SU-DHL-6 (cell line): ENCODE measurements at regions not wholly inside any gene's neighbourhood (a gene's known extent, or its start where the extent isn't known, plus 50 kb on each side); places are given as distances from the start of the nearest gene placed in this dataset.

ENCODE experiments used
- H2AFZ ChIP-seq: fragments of 200-600 bp; sonication (generic); 2 replicates; pipeline ENCODE4 v1.6.1; 2014; ENCODE audit warnings: low read depth, mild to moderate bottlenecking, moderate library complexity, mixed read lengths, antibody characterized with exemption, low read length; ENCODE audit not compliant: severe bottlenecking
- H3F3A ChIP-seq: fragments of 200-600 bp; shearing (Covaris generic); 2 replicates; pipeline ENCODE4 v1.6.0; 2016; ENCODE audit warnings: antibody characterized with exemption, mild to moderate bottlenecking; ENCODE audit not compliant: insufficient read depth
- H3K27ac ChIP-seq: fragments of 200-600 bp; sonication (generic); 2 replicates; pipeline ENCODE4 v1.5.1; 2016; ENCODE audit warnings: low read depth, mild to moderate bottlenecking, low read length, moderate library complexity, mixed read lengths
- H3K27me3 ChIP-seq: fragments of 200-600 bp; sonication (generic), shearing (Covaris generic); 2 replicates; pipeline ENCODE4 v1.6.0; 2014; ENCODE audit warnings: mild to moderate bottlenecking, low read length
- H3K36me3 ChIP-seq: fragments of 200-600 bp; sonication (generic); 2 replicates; pipeline ENCODE4 v1.6.1; 2014; ENCODE audit warnings: mild to moderate bottlenecking, low read length, mixed read lengths
- H3K4me2 ChIP-seq: fragments of 300-600, 200-600 bp; shearing (Covaris generic), sonication (generic); 2 replicates; pipeline ENCODE4 v1.6.0; 2014; ENCODE audit warnings: low read length, low read depth, mild to moderate bottlenecking; ENCODE audit not compliant: poor library complexity, severe bottlenecking
- H3K4me3 ChIP-seq: fragments of 200-600 bp; sonication (generic); 2 replicates; pipeline ENCODE4 v1.5.1; 2014; ENCODE audit warnings: antibody characterized with exemption, low read length, mild to moderate bottlenecking, mixed read lengths; ENCODE audit not compliant: insufficient read depth, poor library complexity, severe bottlenecking
- H3K79me2 ChIP-seq: fragments of 200-600 bp; sonication (generic); 2 replicates; pipeline ENCODE4 v1.6.1; 2014; ENCODE audit warnings: mild to moderate bottlenecking, low read length, moderate library complexity; ENCODE audit not compliant: insufficient read depth
- H3K9ac ChIP-seq: fragments of 200-600 bp; sonication (generic); 2 replicates; pipeline ENCODE4 v1.7.0; 2014; ENCODE audit warnings: mild to moderate bottlenecking, low read length
- H3K9me2 ChIP-seq: fragments of 200-600 bp; sonication (generic); replicated peaks from 2 replicates; pipeline ENCODE4 v1.6.1; 2014; ENCODE audit warnings: low read length; ENCODE audit not compliant: insufficient read depth
- H3K9me3 ChIP-seq: fragments of 200-600 bp; sonication (generic); 2 replicates; pipeline ENCODE4 v1.6.1; 2014; ENCODE audit warnings: low read length, mixed read lengths; ENCODE audit not compliant: insufficient read depth
- H4K20me1 ChIP-seq: fragments of 200-600 bp; sonication (generic); 2 replicates; pipeline ENCODE4 v1.6.1; 2014; ENCODE audit warnings: low read depth, mild to moderate bottlenecking, antibody characterized with exemption, low read length, moderate library complexity, mixed read lengths
- EZH2phosphoT487 ChIP-seq: fragments of 200-600 bp; sonication (generic), shearing (Covaris generic); conservative IDR thresholded peaks from 2 replicates; pipeline ENCODE4 v1.6.1; 2018; ENCODE audit warnings: mild to moderate bottlenecking, antibody characterized with exemption, low read length, moderate library complexity, mixed read lengths
- TF ChIP-seq, protein P1 (sequence below): fragments of 200-600 bp; sonication (generic); IDR thresholded peaks from one replicate; pipeline ENCODE4 v1.5.1; 2017; ENCODE audit warnings: antibody characterized with exemption, mild to moderate bottlenecking, low read length, moderate library complexity; ENCODE audit not compliant: insufficient read depth, poor library complexity, severe bottlenecking

DNA sequence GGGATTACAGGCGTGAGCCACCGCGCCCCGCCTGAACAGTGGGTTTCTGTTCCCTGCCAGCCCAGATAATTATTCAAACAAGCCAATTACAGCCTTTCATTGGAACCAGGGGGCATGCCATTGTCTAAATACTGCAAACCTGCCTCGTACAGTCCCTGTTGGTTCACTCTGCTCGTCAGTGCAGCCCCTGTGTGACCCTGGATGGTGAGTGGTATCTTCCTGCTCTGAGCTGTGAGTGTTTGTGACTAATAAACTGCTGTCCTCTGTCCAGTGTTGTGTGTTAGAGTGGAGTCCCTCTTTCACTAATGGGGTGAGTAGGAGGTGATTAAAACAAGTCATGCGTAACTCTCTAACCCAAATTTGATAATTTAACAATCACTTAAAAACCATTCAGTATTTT lies 176.5 kb upstream of the FAM3C start:
- TF ChIP-seq, protein P1, sequence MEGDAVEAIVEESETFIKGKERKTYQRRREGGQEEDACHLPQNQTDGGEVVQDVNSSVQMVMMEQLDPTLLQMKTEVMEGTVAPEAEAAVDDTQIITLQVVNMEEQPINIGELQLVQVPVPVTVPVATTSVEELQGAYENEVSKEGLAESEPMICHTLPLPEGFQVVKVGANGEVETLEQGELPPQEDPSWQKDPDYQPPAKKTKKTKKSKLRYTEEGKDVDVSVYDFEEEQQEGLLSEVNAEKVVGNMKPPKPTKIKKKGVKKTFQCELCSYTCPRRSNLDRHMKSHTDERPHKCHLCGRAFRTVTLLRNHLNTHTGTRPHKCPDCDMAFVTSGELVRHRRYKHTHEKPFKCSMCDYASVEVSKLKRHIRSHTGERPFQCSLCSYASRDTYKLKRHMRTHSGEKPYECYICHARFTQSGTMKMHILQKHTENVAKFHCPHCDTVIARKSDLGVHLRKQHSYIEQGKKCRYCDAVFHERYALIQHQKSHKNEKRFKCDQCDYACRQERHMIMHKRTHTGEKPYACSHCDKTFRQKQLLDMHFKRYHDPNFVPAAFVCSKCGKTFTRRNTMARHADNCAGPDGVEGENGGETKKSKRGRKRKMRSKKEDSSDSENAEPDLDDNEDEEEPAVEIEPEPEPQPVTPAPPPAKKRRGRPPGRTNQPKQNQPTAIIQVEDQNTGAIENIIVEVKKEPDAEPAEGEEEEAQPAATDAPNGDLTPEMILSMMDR: no peak
- no peak for TF ChIP-seq EZH2phosphoT487
- H3K9me3 ChIP-seq: no peaks in the 10 kb centered on the region
- H3K9me2 ChIP-seq: no peaks in the 10 kb centered on the region
- H3K4me2 ChIP-seq: no peak overlapping the region
- H4K20me1 ChIP-seq: no peaks in the 10 kb centered on the region
- no peaks in the 10 kb centered on the region for H3K79me2 ChIP-seq
- no peaks in the 10 kb centered on the region for H3K27me3 ChIP-seq
- H3K27ac ChIP-seq: no peak overlapping the region
- no peak overlapping the region for H3K9ac ChIP-seq
- H2AFZ ChIP-seq: no peak overlapping the region
- no peaks in the 10 kb centered on the region for H3F3A ChIP-seq
- H3K36me3 ChIP-seq: no peaks in the 10 kb centered on the region
- H3K4me3 ChIP-seq: no peak overlapping the region

DNA sequence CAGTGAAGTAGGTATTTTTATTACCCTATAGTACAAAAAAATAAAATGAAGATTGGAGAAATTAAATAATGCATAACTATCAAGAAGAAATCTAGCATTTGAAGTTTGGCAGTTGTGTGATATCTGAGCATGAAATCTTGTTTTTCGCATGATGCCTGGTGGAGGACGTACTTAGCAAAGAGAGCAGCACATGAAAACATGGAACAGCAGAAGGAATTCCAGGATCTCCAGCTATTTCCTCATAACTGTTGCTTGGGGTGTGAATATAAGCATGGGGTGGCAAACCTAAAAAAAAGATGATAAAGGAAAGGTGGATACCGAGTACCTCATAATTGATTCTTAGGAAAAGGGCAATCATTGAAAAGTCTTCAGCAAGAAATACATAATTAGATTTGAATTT lies 174.3 kb upstream of the FAM3C start:
- H3K4me3 ChIP-seq: no peak overlapping the region
- H3K9me2 ChIP-seq: no peaks in the 10 kb centered on the region
- H2AFZ ChIP-seq: no peak overlapping the region
- TF ChIP-seq EZH2phosphoT487: no peak
- TF ChIP-seq, protein P1: no peak
- H3K9me3 ChIP-seq: no peaks in the 10 kb centered on the region
- H3K27me3 ChIP-seq: no peaks in the 10 kb centered on the region
- H3K9ac ChIP-seq: no peak overlapping the region
- no peaks in the 10 kb centered on the region for H3F3A ChIP-seq
- no peaks in the 10 kb centered on the region for H3K79me2 ChIP-seq
- H3K27ac ChIP-seq: no peak overlapping the region
- H3K4me2 ChIP-seq: no peak overlapping the region
- H3K36me3 ChIP-seq: no peaks in the 10 kb centered on the region
- no peaks in the 10 kb centered on the region for H4K20me1 ChIP-seq

DNA sequence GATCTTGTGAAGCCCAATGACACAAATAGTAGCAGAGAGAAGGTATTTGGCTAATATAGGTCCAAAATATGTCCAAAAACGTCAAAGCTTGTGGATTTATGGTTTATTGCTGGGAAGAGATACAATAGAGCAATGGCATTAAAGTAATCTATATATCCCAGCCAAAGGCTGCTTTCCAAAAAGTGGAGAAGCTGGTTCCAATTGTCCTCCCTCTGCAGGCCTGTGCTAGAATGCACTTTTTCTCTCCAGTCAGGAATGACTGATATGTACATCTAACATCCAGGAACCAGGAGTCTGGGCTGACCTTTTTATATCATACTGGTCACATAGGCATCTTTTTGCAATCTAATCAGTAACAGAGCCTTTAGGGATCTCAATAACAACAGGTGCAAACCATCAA lies 167.1 kb upstream of the FAM3C start:
- TF ChIP-seq, protein P1: no peak
- no peak for TF ChIP-seq EZH2phosphoT487
- no peak overlapping the region for H3K9ac ChIP-seq
- H3K9me2 ChIP-seq: no peaks in the 10 kb centered on the region
- H3K79me2 ChIP-seq: no peaks in the 10 kb centered on the region
- H3K9me3 ChIP-seq: no peaks in the 10 kb centered on the region
- H3K36me3 ChIP-seq: no peaks in the 10 kb centered on the region
- no peaks in the 10 kb centered on the region for H3K27me3 ChIP-seq
- no peak overlapping the region for H2AFZ ChIP-seq
- H3K4me3 ChIP-seq: no peak overlapping the region
- no peak overlapping the region for H3K27ac ChIP-seq
- no peaks in the 10 kb centered on the region for H4K20me1 ChIP-seq
- H3K4me2 ChIP-seq: no peak overlapping the region
- no peaks in the 10 kb centered on the region for H3F3A ChIP-seq

DNA sequence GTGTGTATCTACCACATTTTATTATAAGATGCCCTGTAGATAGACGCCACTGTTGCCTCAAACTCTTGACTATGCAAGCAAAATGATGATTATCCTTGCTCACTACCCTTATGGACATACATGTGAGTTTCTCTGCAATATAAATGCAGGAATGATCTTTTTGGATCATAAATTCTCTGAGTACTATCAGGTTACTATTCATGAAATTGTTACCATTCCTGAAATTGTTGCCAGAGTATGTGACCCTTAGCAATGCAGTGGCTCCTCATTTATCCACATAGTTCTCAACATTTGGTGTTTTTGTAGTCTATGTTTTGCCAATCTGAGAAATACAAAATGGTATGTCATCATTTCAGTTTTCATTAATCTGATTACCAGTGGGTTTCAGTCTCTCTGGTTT lies 166.2 kb upstream of the FAM3C start:
- Histone ChIP-seq H3K9me3 (no peaks in the 10 kb centered on the region), H3K4me2 (no peak overlapping the region), H3K36me3 (no peaks in the 10 kb centered on the region), H3K9ac (no peak overlapping the region), H3F3A (no peaks in the 10 kb centered on the region), H3K4me3 (no peak overlapping the region), H4K20me1 (no peaks in the 10 kb centered on the region), H3K27ac (no peak overlapping the region), H3K27me3 (no peaks in the 10 kb centered on the region), H3K9me2 (no peaks in the 10 kb centered on the region), H2AFZ (no peak overlapping the region), H3K79me2 (no peaks in the 10 kb centered on the region)
- no peak for TF ChIP-seq EZH2phosphoT487
- TF ChIP-seq, protein P1: no peak
